ENCODE measurements at regions not wholly inside any gene's neighbourhood (a gene's known extent, or its start where the extent isn't known, plus 50 kb on each side); places are given as distances from the start of the nearest gene placed in this dataset.

DNA sequence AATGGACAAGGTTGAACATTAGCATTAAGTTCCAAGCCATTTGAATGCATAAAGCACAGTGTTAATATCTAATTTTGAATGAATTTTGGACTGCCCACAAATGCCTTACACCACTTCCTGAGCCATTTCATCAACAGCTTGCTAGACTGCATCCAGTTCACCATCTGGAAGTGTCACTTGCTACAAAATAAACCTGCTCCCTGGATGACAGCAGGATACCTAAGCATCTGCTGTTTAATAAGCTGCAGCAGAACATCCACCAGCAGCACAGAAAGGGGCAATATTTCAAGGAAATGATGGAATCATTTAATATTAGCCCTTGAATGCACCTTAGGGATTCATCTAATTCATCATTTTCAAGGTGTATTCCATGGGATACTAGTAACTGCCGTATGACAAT is 76.6 kb upstream of the PCDH9 start:
- no peak for FAIRE-seq

GRCh38 chr13:67303661-67304333 is 73.7 kb upstream of the PCDH9 start:
- FAIRE-seq, result no peak

DNA sequence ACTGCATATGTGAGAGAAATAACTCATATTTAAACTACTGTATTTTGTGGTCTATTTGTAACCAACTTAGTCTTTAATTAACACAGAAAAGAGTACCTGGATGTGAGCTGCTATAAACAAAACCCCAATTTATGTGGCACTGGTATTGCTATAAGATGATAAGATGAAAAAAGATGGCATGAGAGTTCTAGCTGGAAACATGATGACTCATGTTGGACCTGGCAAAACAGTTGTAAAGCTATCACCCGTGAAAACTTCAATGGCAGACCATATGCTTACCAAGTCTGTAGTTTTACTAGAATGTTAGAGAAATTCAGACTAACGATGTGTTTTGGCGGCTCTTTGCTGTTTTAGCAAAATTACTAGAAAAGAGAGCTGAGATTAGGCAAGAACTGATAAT is 69.6 kb upstream of the PCDH9 start:
- FAIRE-seq, result no peak

- no peak for FAIRE-seq
Observed at GRCh38 chr13:67299072-67299635, 69.0 kb upstream of the PCDH9 start.

DNA sequence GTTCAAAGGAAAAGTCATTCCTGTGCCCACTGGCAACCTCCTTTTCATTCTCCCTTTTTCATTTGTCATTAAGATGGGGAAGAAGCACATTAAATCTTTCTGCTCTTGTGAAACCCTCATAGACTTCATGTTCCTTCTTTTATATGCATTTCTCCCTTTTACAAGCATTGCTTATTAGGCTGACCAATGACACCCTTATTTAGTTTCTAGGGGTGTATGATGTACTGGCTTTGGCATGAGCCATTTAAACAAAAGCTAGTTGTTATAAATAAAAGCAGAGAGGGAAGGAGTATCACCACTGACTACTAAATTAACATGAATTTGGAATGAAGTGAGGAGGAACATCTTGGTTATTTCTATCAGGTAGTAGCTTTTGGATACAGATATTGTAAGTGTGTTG is 68.2 kb upstream of the PCDH9 start:
- FAIRE-seq, result no peak

- FAIRE-seq, result no peak
Observed at GRCh38 chr13:67296511-67296910, 66.4 kb upstream of the PCDH9 start.

GRCh38 chr13:67292886-67293285 is 62.8 kb upstream of the PCDH9 start:
- FAIRE-seq, result no peak

DNA sequence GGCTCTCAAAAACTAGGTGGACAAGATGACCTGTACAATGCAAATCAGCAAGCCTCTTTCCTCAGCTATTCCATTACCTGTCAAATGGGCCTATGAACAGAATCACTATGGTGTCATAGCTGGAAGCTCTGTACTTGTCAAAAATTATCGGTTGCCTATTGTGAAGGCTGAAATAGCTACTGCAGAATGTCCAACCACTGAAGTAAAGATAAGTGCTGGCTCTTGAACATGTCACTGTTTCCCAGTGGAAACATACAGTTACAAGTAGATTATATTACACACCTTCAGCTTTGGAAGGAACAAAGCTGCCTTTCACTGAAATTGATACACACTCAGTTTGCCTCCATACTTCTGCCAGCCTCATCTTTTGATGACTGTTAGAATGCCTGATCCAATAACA is 55.5 kb upstream of the PCDH9 start:
- FAIRE-seq, result no peak

GRCh38 chr13:67283637-67284036 is 53.5 kb upstream of the PCDH9 start:
- FAIRE-seq, result no peak

- FAIRE-seq, result no peak
Observed at GRCh38 chr13:67281466-67281865, 51.3 kb upstream of the PCDH9 start.

All from G401.6 (cell line).